DMS153 (cell line): ENCODE measurements at regions not wholly inside any gene's neighbourhood (a gene's known extent, or its start where the extent isn't known, plus 50 kb on each side); places are given as distances from the start of the nearest gene placed in this dataset.

Experiments used
- DNase-seq: peaks from one replicate; lab custom pipeline; 2025; lab: John Stamatoyannopoulos, UW

GRCh38 chr15:94177112-94177511, 54.2 kb upstream of the MCTP2 start:
- DNase-seq, result no peak

- no peak for DNase-seq
Observed at GRCh38 chr15:94175420-94175819, 55.9 kb upstream of the MCTP2 start.

- DNase-seq, result no peak
Observed at GRCh38 chr15:94174399-94174802, 57.0 kb upstream of the MCTP2 start.

GRCh38 chr15:94168250-94168649, 63.1 kb upstream of the MCTP2 start:
- no peak for DNase-seq

- no peak for DNase-seq
Observed at GRCh38 chr15:94164971-94165370, 66.4 kb upstream of the MCTP2 start.

DNA sequence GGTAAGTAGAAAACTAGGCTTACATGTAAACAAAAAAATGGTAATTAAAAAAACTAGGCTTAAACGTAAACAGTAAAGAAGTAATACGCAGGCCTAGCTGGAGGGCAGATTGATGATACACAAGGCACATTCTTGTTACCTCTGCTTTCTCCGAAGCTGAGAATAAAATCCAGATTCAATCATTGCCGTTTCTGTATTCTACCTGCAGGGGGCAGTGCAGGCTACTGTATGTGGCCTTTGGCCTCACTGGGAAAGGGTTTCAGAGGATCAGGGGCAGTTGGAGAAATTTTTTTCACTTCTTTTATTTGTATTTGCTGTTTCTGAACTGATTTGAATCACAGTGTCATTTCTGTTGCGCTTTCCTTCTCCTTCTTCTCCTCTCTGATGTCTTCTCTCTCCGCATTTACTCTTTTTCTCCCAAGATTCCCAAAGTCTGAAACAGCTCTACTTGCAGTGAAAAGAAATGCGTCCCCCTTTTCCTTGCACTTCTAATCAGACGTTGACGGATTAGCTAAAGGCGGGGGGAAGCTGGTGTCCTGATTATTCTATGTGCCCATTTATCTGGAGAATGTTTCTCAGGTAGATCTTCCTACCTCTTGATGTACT, 67.1 kb upstream of the MCTP2 start:
- peak; percentile 10 for DNase-seq

GRCh38 chr15:94162939-94163338, 68.4 kb upstream of the MCTP2 start:
- DNase-seq, result no peak

DNA sequence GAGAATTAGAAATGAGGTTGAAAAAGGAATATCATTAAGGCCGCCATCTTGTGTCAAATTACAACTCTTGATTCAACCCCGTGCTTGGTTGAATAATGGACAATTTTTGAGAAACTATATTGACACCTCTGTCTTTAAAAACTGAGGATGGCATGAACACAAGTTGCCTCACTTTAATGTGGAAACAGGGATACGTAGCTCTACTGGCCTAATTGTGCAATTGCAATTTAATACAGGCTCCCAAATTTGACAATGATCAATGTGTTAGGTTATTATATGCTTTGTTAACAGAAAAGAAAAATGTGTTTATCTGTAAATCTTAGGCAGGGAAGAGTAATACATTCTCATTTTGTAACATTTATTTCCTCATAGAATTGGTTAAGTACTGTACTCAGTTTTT, 77.1 kb upstream of the MCTP2 start:
- DNase-seq, result no peak

- no peak for DNase-seq
Observed at GRCh38 chr15:94145046-94145445, 86.3 kb upstream of the MCTP2 start.

DNA sequence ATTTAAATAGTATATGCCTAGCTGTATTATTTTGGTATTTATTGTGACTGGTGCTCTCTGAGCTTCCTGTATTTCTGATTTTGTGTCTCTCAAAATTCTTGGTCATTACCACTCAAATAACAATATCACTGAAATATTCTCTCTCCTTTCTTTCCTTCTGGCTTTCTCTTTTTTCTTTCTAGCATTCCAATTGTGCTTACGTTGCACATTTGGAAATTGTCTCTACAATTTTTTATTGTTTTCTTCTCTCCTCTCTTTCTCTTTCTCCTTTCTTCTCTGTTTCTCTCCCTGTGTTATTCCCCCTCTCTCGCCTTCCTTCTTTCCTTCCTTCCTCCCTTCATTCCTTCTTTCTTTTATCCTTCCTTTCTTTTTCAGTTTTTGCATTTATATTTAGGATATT, 89.6 kb upstream of the MCTP2 start:
- no peak for DNase-seq

DNA sequence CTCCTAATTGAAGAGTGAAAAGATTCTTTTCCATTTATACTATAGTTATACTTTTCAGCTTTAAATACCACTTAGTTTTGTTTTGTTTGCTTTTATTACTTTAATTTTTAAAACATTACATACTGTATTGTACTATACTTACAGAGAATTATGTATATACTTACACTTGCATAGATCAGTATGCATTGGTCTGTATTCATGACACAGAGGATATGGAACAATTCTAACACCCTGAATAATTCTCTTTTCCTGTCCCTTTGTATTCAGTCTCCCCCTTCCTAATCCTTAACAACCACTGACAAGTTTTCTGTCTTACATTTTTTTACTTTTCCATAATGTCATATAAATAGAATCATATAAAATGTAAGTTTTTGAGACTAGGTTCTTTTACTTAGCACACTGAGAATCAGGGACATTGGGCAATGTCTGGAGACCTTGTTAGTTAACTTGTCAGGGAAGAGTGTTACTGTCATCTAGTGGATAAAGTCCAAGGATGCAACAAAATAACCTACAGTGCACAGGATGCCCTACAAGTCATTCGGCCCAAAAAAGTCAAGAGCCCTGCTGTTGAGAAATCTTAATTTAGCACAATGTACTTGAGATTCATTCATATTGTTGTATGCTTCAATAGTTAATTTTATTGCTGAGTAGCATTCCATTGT, 95.7 kb upstream of the MCTP2 start:
- no peak for DNase-seq

GRCh38 chr15:94131875-94132274, 99.5 kb upstream of the MCTP2 start:
- DNase-seq, result no peak

GRCh38 chr15:94130504-94130903, 100.9 kb upstream of the MCTP2 start:
- DNase-seq, result no peak

GRCh38 chr15:94127006-94127405, 104.4 kb upstream of the MCTP2 start:
- DNase-seq, result no peak

DNA sequence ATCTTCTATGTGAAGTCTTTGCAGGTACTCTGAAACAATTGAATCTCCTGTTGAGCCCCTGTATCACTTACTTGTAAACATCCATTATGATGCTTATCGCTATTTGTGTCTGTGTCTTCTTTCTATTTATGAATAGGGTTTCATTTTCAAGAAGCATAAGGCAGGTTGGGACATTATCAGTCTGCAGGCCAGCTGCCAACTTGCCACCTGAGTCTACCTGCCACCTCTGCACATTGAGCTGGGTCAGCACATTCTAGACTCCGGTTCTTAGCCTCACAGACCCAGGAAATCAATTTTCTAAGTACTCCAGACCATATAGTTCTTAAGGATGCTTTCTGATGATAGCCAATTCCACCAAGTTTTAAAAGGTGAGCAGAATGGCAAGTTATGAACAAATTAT, 105.7 kb upstream of the MCTP2 start:
- DNase-seq, result no peak

DNA sequence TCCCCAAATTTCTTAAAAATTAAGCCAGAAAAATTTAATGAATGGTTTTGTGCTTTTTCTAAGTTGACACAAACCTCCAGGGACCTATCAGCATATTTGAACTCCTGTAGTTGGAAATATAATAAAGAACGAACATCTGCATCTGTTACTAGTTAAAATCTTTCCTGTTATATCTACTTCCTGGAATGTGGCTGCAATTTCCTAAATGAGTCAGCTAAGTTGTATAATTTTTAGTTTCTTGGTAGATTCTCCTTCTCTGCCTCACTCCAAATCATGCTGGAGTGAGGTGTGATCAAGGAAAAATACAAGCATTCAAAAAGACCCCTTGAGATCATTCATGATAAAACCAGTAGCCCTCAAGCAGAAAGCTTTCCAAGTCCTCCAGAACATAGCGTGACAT, 106.2 kb upstream of the MCTP2 start:
- DNase-seq, result no peak

- DNase-seq, result no peak
Observed at GRCh38 chr15:94122516-94122915, 108.8 kb upstream of the MCTP2 start.

DNA sequence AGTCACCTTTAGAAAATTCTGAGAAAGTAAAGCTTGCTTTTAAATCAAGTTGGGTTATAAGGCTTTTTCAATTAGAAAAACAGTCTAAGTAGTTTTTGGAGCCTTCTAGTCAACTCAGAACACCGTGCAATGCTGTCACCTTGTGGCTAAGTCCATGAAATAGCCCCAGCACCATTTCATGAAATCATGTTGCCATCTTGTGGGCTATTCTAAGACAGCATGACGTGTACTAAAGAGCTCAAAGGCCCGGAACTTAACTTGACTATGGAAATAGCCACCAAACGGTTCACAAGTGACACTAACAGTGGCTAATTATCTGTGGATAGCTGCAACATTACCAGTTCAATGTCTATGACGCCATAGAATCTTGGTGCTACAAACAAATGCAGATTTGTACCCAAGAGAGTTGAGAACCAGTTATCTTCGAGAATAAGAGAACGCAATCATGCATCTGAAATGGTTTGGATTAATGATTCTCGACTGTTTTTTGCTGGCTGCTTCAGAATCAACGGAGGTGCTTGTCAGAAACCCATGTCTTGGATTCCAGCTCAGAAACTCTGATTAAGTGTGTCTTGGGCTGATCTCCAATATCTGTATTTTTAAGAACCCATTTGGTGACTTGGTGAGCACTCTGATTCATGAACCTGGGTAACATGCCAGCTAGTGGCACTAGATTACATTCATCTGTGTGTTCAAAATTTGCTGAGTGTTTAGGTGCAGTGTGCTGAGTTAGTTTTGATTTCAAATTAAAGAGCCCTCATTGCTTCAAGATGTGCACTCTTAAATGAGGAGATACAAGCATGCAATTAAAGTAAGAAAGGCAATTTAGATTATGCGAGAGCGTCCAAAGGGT, 111.2 kb upstream of the MCTP2 start:
- DNase-seq, result peak; percentile 57

GRCh38 chr15:94119298-94119811, 112.0 kb upstream of the MCTP2 start:
- no peak for DNase-seq

DNA sequence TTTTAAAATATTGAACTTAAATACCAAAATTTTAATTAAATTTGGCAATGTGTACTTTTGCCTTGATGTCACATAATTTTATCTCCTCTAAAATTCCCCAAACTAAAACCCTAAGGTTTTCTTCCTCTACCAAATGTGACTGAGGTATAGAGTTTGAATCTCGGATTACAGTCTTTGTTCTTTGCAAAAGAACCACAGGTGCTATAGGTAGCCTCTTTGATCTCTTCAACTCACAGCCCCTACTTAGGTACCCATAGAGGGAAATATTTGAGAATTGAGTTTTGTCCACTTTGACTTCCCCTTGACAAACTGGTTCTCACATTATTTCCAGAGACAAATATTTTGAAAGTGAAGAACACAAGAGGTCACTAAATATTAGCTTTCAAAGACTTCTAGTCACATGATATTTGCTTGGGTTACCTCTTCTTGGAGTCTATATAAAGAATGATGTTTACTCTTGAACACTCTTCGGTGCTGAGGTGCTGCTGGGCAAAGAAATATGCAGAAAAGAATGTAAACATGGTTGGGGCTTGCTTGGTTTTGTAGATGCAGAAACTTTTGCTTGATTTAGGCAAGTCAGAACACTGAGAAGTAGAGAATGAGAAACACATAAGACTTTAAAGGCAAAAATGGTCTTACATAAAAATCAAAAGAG, 120.8 kb upstream of the MCTP2 start:
- DNase-seq, result no peak

- DNase-seq, result no peak
Observed at GRCh38 chr15:94107652-94108051, 123.7 kb upstream of the MCTP2 start.

DNA sequence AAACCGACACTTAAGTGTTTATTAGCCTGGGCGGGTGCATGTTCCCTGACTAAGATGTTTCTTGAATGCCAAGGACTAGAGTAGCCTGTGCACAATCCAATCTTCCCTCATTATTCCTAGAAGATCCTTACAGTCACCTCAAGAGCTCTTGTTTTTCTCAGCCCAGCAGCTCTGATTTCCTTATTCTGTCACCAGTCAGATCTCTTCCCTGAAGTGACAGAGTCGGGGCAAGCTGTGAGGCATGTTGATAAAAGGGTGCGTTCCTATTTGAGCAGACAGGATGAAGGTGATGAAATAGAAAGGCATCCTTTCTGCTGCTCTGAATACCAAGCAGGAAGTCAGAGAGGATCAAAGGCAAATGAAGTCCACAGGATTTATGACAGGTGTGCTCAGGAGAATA, 125.6 kb upstream of the MCTP2 start:
- DNase-seq, result peak; percentile 55
